Brain microvascular endothelial cell (primary cell): ENCODE measurements at regions not wholly inside any gene's neighbourhood (a gene's known extent, or its start where the extent isn't known, plus 50 kb on each side); places are given as distances from the start of the nearest gene placed in this dataset.

Experiments used
- DNase-seq: peaks from one replicate; pipeline ENCODE4 v3.0.0-alpha.2; 2020
- H3K27ac ChIP-seq: fragments of 250-450 bp; sonication (Bioruptor Pico); 2 replicates; pipeline ENCODE4 v1.5.1; 2020; ENCODE audit warnings: mild to moderate bottlenecking, moderate library complexity
- H3K27me3 ChIP-seq: fragments of 250-450 bp; sonication (Bioruptor Pico); replicated peaks from 2 replicates; pipeline ENCODE4 v1.5.1; 2020; ENCODE audit warnings: mild to moderate bottlenecking
- H3K36me3 ChIP-seq: fragments of 250-450 bp; sonication (Bioruptor Pico); replicated peaks from 2 replicates; pipeline ENCODE4 v1.5.1; 2020; ENCODE audit warnings: mild to moderate bottlenecking
- H3K4me3 ChIP-seq: 2 replicates; pipeline ENCODE4 v1.5.1; 2011; ENCODE audit warnings: low read depth, mild to moderate bottlenecking, control low read depth, low read length, moderate library complexity
- CTCF ChIP-seq: IDR thresholded peaks from 2 replicates; pipeline ENCODE4 v1.5.1; 2011; ENCODE audit warnings: low read depth, mild to moderate bottlenecking, moderate library complexity, low read length, control low read depth, inconsistent platforms; ENCODE audit errors: missing control alignments
- in situ Hi-C: cut with HindIII; loops from 2 replicates; pipeline ENCODE4 v1.10.0; 2017; ENCODE audit warnings: low sequenced_read_pairs, low pct_ligation_motif_present

DNA sequence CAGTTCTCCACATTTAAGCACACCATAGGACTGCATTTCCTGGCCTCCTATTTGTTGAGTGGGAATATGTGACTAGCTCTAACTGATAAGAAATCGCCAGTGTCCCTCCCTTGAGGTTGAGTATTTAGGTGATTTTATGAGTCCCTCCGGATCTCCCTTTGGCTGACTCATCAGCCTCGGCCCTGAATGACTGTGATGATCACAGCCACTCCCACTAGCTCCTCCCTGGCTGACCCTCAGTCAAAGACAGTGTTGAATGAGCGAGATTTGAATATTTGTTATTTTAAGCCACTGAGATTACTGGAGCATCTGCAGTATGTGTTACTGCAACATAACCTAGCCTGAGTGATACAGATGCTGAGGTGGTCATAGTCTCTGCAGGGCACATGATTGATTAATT, 515.3 kb downstream of the EPHB1 start:
- no peak for DNase-seq
- no peak overlapping the region for H3K27ac ChIP-seq
- no peaks in the 10 kb centered on the region for H3K27me3 ChIP-seq
- in situ Hi-C loops: no loop called here
- TF ChIP-seq CTCF: no peak
- H3K36me3 ChIP-seq: no peaks in the 10 kb centered on the region
- no peak overlapping the region for H3K4me3 ChIP-seq

DNA sequence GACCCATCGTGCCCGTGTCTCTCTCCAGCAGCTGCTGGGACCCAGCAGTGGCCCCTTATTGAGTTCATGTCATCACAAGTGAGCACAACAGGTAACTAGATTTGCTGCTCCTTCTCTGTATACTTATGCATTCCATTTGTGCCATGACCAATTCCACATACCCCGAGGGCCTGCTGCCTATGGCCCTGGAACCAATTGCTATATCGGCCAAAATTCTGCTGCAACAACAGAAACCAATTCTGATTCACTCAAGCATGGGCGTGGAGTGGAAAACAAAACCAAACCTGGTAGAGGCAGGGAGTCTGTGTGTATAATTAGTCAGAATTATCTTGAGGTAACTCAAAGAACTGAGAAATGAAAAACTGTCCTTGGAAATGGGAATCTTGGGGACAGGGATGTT, 516.6 kb downstream of the EPHB1 start:
- no peak for TF ChIP-seq CTCF
- H3K27me3 ChIP-seq: no peaks in the 10 kb centered on the region

DNA sequence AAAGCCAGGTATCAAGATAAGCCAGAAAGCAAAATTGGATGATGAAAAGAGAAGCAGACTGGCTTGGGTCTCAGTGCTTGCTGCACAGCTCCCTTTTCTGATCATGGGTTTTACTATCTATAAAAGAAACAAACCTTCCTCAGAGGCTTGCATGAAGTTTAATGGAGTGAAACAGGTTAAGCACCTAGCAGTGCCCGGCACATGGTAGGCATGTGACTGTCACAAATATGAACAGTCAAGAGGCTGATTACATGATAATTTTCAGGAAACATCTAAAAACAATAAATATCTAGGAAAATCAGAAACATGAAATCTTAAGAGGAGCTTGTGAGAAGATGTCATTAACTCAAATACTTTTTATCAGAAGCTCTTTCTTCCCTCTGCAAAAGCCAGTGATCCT, 519.2 kb downstream of the EPHB1 start:
- in situ Hi-C loops: no loop called here
- no peaks in the 10 kb centered on the region for H3K36me3 ChIP-seq
- no peak overlapping the region for H3K4me3 ChIP-seq
- TF ChIP-seq CTCF: no peak
- no peak for DNase-seq
- H3K27me3 ChIP-seq: no peaks in the 10 kb centered on the region
- H3K27ac ChIP-seq: no peak overlapping the region

More for the DNA sequence above, 516.6 kb downstream of the EPHB1 start:
- Histone ChIP-seq H3K27ac (no peak overlapping the region), H3K4me3 (no peak overlapping the region), H3K36me3 (no peaks in the 10 kb centered on the region)
- no peak for DNase-seq
- in situ Hi-C loops: no loop called here

GRCh38 chr3:135324301-135324700, 529.2 kb downstream of the EPHB1 start:
- TF ChIP-seq CTCF: no peak
- no peak for DNase-seq
- in situ Hi-C loops: no loop called here
- H3K36me3 ChIP-seq: no peaks in the 10 kb centered on the region
- H3K27me3 ChIP-seq: no peaks in the 10 kb centered on the region
- no peak overlapping the region for H3K27ac ChIP-seq
- H3K4me3 ChIP-seq: no peak overlapping the region

- Histone ChIP-seq H3K27me3 (no peaks in the 10 kb centered on the region), H3K27ac (no peak overlapping the region), H3K4me3 (no peak overlapping the region), H3K36me3 (no peaks in the 10 kb centered on the region)
- in situ Hi-C loops: no loop called here
- no peak for DNase-seq
- TF ChIP-seq CTCF: no peak
Observed at GRCh38 chr3:135325096-135325495, 530.0 kb downstream of the EPHB1 start.

DNA sequence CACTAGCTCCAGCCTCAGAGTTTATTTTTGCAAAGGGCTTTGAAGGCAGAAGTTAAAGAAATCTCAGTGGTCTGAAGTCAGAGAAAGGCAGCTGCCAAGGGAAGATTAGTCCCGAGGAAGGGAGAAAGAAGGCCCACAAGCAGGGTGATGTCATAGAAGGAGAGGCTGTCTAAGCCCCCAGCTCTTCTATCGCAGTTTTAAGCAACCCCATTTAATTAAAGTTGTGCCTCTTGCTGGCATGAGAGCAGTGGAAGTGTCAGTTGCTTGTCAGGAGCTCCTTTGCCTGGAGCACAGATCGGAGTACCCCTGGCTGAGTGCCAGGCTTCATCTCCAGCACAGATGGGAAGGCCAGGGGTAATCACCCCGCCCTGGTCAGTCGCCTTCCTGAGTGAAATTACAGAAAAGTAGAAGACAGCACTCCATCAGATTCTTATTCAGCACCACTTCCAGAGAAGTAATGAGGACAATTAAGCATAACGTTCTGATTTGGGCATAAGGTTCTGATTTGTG, 530.7 kb downstream of the EPHB1 start:
- no peak for DNase-seq
- Histone ChIP-seq H3K4me3 (no peak overlapping the region), H3K27ac (no peak overlapping the region), H3K36me3 (no peaks in the 10 kb centered on the region), H3K27me3 (no peaks in the 10 kb centered on the region)
- in situ Hi-C loops: no loop called here
- no peak for TF ChIP-seq CTCF
